Large intestine (tissue), 3 donors: ENCODE measurements at regions not wholly inside any gene's neighbourhood (a gene's known extent, or its start where the extent isn't known, plus 50 kb on each side); places are given as distances from the start of the nearest gene placed in this dataset.
"Not testable (repeated sequence)": the region's sequence is repeated elsewhere in the genome, so short reads cannot be mapped to it uniquely, and the experiment has no call there.

Experiments
- DNase-seq, 2 donors: peaks; one replicate each; pipeline versions ENCODE4 v3.0.0 to v3.0.0-alpha.2; 2013
- H3K27ac ChIP-seq: one replicate; pipeline ENCODE4 v1.5.1; 2013; ENCODE audit warnings: low read length
- H3K27me3 ChIP-seq: 2 replicates; pipeline ENCODE4 v1.6.1; 2013; ENCODE audit warnings: low read length; ENCODE audit not compliant: control insufficient read depth, insufficient read depth
- H3K36me3 ChIP-seq: 2 replicates; pipeline ENCODE4 v1.6.1; 2013; ENCODE audit warnings: low read length; ENCODE audit not compliant: control insufficient read depth, insufficient read depth
- H3K4me1 ChIP-seq: one replicate; pipeline ENCODE4 v1.6.1; 2013; ENCODE audit warnings: low read length; ENCODE audit not compliant: control insufficient read depth, insufficient read depth
- H3K4me3 ChIP-seq: one replicate; pipeline ENCODE4 v1.5.1; 2013; ENCODE audit warnings: low read length
- H3K9me3 ChIP-seq: one replicate; pipeline ENCODE4 v1.6.1; 2013; ENCODE audit warnings: mild to moderate bottlenecking, low read depth, low read length, moderate library complexity; ENCODE audit not compliant: control insufficient read depth
- WGBS: methylation state at CpG from one replicate; pipeline ENCODE4 v1.1.5; 2013; ENCODE audit warnings: low lambda C conversion rate; ENCODE audit not compliant: insufficient coverage; 5-methylcytosine and 5-hydroxymethylcytosine counted together

- Histone ChIP-seq H3K27ac (no peak overlapping the region), H3K36me3 (no peaks in the 10 kb centered on the region), H3K4me1 (no peaks in the 10 kb centered on the region), H3K27me3 (no peaks in the 10 kb centered on the region), H3K9me3 (no peaks in the 10 kb centered on the region), H3K4me3 (no peak overlapping the region)
- no CpG with 5 or more reads among the region's 8 CpGs for WGBS
- no peak for DNase-seq
Observed at GRCh38 chr6:15170126-15170525, 75.7 kb upstream of the JARID2 start.

DNA sequence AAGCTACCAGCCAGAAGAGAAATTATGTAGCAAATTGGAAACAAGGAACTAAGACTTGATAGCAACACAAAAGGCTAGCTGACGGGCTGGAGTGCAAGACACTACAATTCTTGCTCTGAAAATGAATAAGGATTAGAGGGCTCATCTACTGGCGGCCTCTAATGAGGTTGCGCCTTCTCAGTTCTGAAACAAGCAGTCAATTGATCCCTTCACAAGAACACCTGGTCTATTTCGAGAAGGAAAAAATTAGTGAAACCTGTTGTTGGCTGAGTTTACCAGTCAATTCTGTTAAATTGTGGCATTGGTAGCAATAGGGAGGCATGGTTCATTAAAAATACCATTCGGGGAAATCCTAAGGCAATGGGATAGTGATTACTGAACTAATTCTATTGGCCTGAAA is 74.8 kb upstream of the JARID2 start:
- DNase-seq = no peak
- no peaks in the 10 kb centered on the region for H3K4me1 ChIP-seq
- no peaks in the 10 kb centered on the region for H3K9me3 ChIP-seq
- no peak overlapping the region for H3K4me3 ChIP-seq
- no peaks in the 10 kb centered on the region for H3K27me3 ChIP-seq
- H3K27ac ChIP-seq = no peak overlapping the region
- no peaks in the 10 kb centered on the region for H3K36me3 ChIP-seq
- WGBS = no CpG with 5 or more reads among the region's 5 CpGs

- no peaks in the 10 kb centered on the region for H3K27me3 ChIP-seq
- DNase-seq = no peak
- H3K4me1 ChIP-seq = no peaks in the 10 kb centered on the region
- no peak overlapping the region for H3K27ac ChIP-seq
- 100% methylated on average over 1 of the region's 9 CpGs for WGBS
- H3K9me3 ChIP-seq = no peaks in the 10 kb centered on the region
- H3K36me3 ChIP-seq = no peaks in the 10 kb centered on the region
- no peak overlapping the region for H3K4me3 ChIP-seq
Observed at GRCh38 chr6:15176816-15177370, 69.0 kb upstream of the JARID2 start.

GRCh38 chr6:15183979-15184378 is 61.9 kb upstream of the JARID2 start:
- WGBS = no CpG with 5 or more reads among the region's 2 CpGs
- H3K27me3 ChIP-seq = no peaks in the 10 kb centered on the region

DNA sequence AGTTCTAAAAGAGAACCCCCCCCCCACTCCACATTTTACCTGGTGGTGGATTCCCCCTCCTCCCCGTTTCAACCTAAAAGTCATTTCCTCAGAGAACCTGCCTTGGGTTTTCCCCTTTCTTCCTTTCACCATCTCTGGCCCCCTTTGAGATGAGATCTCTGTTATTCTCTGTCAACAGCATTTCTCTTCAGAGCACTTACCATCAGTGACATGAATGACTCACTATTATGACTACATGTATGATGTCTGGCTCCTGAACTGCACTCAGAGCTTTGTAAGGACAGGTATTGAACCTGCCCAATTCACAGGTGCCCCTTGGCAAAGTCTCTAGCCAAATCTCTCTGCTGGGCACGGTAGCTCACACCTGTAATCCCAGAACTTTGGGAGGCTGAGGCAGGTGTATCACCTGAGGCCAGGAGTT is 61.4 kb upstream of the JARID2 start:
- Histone ChIP-seq H3K9me3 (no peaks in the 10 kb centered on the region), H3K36me3 (no peaks in the 10 kb centered on the region), H3K4me3 (no peak overlapping the region), H3K27me3 (no peaks in the 10 kb centered on the region), H3K27ac (no peak overlapping the region), H3K4me1 (no peaks in the 10 kb centered on the region)
- DNase-seq = no peak
- WGBS = no CpG with 5 or more reads among the region's 2 CpGs

More at GRCh38 chr6:15183979-15184378, 61.9 kb upstream of the JARID2 start:
- H3K9me3 ChIP-seq = no peaks in the 10 kb centered on the region
- no peaks in the 10 kb centered on the region for H3K4me1 ChIP-seq
- H3K4me3 ChIP-seq = no peak overlapping the region
- H3K27ac ChIP-seq = no peak overlapping the region
- DNase-seq = no peak
- no peaks in the 10 kb centered on the region for H3K36me3 ChIP-seq

GRCh38 chr6:15185111-15185510 is 60.8 kb upstream of the JARID2 start:
- H3K36me3 ChIP-seq, H3K4me3 ChIP-seq, H3K9me3 ChIP-seq, H3K27ac ChIP-seq, DNase-seq, H3K4me1 ChIP-seq, H3K27me3 ChIP-seq: not testable (repeated sequence)
- no CpG with 5 or more reads among the region's 8 CpGs for WGBS

DNA sequence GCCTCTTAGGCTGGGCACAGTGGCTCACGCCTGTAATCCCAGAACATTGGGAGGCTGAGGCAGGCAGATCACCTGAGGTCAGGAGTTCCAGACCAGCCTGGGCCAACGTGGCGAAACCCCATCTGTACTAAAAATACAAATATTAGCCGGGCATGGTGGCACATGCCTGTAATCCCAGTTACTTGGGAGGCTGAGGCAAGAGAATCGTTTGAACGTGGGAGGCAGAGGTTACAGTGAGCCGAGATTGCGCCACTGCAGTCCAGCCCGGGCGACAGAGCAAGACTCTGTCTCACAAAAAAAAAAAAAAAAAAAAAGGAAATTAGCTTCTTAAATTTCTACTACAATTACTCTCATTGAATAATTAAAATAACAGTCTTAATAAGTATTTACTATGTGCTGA is 52.4 kb upstream of the JARID2 start:
- H3K27ac ChIP-seq, H3K4me1 ChIP-seq, H3K27me3 ChIP-seq, DNase-seq, H3K36me3 ChIP-seq, H3K9me3 ChIP-seq, H3K4me3 ChIP-seq: not testable (repeated sequence)
- no CpG with 5 or more reads among the region's 10 CpGs for WGBS

DNA sequence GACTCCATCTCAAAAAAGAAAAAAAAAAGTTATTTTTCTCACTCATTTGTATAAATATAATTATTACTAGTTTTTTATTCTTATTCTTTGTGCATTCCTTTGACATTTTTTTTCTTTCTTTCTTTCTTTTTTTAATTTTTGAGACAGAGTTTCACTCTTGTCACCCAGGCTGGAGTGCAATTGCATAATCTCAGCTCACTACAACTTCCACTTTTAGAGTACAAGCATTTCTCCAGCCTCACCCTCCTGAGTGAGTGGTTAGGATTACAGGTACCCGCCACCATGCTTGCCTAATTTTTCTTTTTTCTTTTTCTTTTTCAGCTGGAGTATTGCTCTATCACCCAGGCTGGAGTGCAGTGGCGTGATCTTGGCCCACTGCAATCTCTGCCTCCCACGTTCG is 51.4 kb upstream of the JARID2 start:
- H3K9me3 ChIP-seq = no peaks in the 10 kb centered on the region
- 100% methylated on average over 1 of the region's 4 CpGs for WGBS
- DNase-seq = no peak
- no peak overlapping the region for H3K27ac ChIP-seq
- H3K36me3 ChIP-seq = no peaks in the 10 kb centered on the region
- no peaks in the 10 kb centered on the region for H3K4me1 ChIP-seq
- H3K4me3 ChIP-seq = no peak overlapping the region
- H3K27me3 ChIP-seq = no peaks in the 10 kb centered on the region
